Tongue (tissue), 1 donor: ENCODE measurements at regions not wholly inside any gene's neighbourhood (a gene's known extent, or its start where the extent isn't known, plus 50 kb on each side); places are given as distances from the start of the nearest gene placed in this dataset.
"Not testable (repeated sequence)": the region's sequence is repeated elsewhere in the genome, so short reads cannot be mapped to it uniquely, and the experiment has no call there.

Source experiments
- DNase-seq: peaks from one replicate; pipeline ENCODE4 v3.0.0-alpha.2; 2015

DNA sequence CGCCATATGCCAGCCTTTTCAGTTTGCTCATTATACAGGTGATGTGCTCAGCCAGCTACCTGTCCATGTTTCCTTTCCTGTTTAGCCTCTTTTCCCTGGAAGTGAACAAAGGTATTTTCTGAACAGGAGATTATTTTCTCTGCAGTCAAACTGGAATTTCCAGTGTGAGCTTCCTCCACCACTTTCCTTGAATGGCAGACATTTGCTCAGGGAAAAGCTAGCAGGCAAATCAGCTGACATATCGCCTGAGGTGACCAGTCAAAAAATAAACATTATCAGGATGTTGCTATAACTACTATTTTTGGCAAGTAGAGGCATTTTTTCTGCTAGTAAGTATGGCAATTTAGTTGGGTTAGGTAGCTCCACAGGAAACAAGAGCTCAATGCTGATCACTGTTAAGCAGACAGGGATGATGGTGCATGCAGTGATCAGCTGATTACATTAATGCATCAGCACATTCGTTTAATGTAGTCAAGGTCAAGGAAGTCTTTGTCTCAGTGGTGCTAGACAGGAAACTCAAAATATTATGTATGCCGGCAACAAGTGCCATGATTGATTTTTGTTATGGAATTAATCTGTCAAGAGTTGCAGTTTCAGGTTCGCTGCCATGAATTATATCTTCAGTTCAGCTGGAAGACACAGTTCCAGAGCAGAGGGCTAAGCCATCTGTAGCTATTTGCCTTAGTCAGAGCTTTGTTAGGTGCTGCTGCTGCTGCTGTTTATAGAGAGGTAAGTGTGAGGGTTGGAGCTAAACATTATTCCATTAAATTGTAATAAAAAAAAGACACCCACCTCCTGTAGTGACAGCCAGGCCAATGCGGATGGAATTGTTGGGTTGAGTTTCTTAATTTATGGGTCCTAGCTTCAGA is 179.7 kb upstream of the ST6GALNAC5 start:
- DNase-seq, result peak; percentile 7

DNA sequence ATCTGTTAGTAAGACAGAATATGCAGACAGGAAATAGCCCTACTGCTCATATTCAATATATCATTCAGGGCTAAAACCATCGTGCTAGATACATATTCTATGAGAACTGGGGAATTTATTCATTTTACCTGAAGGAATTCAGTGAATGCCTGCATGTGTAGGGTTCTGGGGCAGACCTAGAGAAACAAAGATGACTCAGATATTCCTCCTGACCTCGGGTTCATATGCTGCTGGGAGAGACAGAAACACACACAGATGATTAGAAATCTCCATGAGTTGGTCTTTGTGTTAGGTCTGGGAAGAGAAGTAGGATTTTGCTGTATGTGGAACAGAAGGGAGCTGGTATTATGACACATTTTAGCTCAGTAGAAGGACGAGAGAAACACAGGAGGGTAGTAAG is 176.5 kb upstream of the ST6GALNAC5 start:
- DNase-seq, result no peak

- no peak for DNase-seq
Measured at GRCh38 chr1:76695535-76695934, 171.7 kb upstream of the ST6GALNAC5 start.

GRCh38 chr1:76697361-76697760 is 169.9 kb upstream of the ST6GALNAC5 start:
- DNase-seq, result no peak

DNA sequence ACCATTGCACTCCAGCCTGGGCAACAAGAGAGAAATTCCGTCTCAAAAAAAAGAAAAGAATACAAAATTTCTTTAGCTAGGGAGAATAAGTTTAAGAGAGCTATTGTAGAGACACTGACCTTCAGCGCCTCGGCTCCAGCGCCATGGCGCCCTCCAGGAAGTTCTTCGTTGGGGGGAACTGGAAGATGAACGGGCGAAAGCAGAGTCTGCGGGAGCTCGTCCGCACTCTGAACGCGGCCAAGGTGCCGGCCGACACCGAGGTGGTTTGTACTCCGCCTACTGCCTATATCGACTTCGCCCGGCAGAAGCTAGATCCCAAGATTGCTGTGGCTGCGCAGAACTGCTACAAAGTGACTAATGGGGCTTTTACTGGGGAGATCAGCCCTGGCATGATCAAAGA is 167.6 kb upstream of the ST6GALNAC5 start:
- not testable (repeated sequence) for DNase-seq

DNA sequence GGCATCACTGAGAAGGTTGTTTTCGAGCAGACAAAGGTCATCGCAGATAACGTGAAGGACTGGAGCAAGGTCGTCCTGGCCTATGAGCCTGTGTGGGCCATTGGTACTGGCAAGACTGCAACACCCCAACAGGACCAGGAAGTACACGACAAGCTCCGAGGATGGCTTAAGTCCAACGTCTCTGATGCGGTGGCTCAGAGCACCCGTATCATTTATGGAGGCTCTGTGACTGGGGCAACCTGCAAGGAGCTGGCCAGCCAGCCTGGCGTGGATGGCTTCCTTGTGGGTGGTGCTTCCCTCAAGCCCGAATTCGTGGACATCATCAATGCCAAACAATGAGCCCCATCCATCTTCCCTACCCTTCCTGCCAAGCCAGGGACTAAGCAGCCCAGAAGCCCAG is 167.1 kb upstream of the ST6GALNAC5 start:
- not testable (repeated sequence) for DNase-seq

- DNase-seq, result no peak
Measured at GRCh38 chr1:76705560-76705959, 161.7 kb upstream of the ST6GALNAC5 start.

DNA sequence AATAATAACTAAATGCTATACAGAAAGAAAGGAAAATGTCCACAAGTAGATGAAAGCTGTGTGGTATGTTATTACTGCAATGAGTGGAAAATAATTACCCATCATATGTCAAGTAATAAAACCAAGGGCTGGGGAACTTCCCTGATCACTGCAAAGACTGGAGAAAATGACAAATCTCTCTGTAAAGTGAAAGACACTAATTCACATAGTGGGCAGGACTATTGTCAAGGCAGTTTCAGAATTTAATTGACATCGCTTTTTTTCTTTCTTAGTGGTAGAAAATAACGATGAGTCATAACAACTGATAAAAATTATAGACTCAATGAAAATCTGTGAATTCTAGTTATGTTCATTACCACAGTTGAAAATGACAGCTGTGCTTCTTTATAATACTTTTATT is 153.7 kb upstream of the ST6GALNAC5 start:
- DNase-seq, result no peak

- no peak for DNase-seq
Measured at GRCh38 chr1:76715474-76715873, 151.8 kb upstream of the ST6GALNAC5 start.

DNA sequence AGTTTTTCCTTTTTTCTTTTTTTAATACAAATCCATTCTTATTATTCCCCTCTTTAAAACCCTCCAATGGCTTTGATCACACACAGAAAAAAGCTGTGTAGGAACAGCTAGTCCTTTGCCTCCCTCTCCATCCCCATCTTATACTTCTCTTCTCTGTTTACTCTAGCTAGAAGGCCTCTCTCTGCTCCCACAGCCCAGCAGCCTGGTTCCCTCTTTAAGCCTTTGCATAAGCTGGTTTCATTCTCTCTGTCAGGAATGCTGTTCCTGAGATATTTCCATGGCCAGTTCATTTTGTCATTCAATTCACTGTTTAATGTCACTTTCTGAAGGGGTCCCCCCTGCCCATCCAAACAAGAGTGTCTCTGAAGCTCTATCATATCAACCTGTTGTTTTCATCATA is 143.3 kb upstream of the ST6GALNAC5 start:
- no peak for DNase-seq

- DNase-seq, result no peak
Measured at GRCh38 chr1:76724816-76725215, 142.5 kb upstream of the ST6GALNAC5 start.

DNA sequence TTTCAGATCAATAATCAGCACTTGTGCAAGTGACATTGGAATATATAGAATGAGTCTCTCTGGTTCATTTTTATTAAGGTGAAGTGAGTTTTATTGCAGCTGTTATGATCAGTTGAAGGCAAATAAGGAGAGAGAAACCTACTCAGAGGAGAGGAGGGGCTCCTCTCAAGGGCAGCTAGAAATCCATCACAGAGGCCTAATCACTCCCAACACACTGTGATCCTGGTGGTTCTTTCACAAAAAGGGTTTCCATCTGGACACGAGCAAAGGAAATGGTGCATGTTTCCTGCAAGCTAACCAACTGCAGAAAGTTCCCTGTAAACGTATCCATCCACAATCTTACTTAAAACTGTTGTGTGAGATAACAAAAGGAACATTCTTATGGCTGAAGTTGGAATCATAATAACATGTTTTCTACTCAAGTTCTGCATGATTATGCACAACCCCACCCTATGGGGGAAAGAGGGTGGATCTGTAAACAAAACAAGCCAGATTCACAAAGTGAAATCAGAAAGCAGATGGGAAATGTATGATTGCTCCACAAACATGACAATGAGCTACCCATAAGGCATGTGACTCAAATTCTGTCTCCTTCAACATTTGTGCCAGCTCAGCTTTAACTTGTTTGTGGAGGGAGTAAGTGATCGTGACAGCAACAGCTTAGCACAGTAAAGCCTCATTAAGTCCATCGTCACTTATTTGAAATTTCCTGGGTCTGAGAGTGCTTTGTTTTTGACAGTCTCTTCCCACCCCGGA is 141.2 kb upstream of the ST6GALNAC5 start:
- DNase-seq, result peak; percentile 5

- DNase-seq, result no peak
Measured at GRCh38 chr1:76727520-76727919, 139.8 kb upstream of the ST6GALNAC5 start.

GRCh38 chr1:76729142-76729541 is 138.1 kb upstream of the ST6GALNAC5 start:
- no peak for DNase-seq

GRCh38 chr1:76730027-76730426 is 137.3 kb upstream of the ST6GALNAC5 start:
- no peak for DNase-seq

DNA sequence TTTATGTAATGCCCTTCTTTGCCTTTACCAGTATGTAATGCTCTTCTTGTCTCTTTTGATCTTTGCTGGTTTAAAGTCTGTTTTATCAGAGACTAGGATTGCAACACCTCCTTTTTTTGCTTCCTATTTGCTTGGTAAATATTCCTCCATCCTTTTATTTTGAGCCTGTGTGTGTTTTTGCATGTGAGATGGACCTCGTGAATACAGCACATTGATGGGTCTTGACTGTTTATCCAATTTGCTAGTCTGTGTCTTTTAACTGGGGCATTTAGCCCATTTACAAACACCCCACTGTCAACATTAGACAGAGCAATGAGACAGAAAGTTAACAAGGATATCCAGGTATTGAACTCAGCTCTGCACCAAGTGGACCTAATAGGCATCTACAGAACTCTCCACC is 128.9 kb upstream of the ST6GALNAC5 start:
- DNase-seq, result not testable (repeated sequence)

GRCh38 chr1:76740956-76741355 is 126.3 kb upstream of the ST6GALNAC5 start:
- DNase-seq, result not testable (repeated sequence)

DNA sequence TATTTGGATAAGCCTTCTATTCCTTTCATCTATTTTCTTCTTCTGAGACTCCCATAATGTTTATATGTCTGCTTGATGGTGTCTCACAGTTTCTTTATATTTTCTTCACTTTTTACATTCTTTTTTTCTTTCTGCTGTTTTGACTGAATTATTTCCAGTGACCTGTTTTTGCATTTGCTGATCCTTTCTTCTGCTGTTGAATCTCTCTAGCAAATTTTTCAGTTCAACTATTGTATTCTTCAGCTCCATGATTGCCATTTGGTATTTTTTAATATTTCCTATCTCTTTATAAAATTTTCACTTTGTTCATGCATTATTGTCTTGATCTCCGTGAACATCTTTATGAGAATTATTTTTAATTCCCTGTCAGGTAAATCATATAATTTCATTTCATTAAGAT is 122.3 kb upstream of the ST6GALNAC5 start:
- DNase-seq, result no peak

DNA sequence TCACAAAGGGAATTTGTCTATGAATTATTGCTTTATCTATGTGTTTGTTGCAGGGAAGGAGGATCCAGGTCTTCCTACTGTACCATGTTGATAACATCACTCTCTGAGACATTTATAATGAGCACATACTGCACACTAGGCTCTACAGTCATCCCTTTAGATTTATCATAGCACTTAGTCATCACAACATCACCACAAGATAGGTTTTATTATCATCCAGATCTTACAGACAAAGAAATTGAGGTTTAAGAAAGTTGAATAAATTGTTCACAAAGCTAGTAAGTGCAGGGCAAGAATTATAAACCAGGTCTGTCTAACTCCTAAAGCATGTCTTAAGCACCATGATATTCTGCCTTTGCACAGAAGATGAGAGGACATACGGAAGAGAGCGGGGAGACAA is 121.1 kb upstream of the ST6GALNAC5 start:
- no peak for DNase-seq

GRCh38 chr1:76754730-76755129 is 112.5 kb upstream of the ST6GALNAC5 start:
- no peak for DNase-seq

DNA sequence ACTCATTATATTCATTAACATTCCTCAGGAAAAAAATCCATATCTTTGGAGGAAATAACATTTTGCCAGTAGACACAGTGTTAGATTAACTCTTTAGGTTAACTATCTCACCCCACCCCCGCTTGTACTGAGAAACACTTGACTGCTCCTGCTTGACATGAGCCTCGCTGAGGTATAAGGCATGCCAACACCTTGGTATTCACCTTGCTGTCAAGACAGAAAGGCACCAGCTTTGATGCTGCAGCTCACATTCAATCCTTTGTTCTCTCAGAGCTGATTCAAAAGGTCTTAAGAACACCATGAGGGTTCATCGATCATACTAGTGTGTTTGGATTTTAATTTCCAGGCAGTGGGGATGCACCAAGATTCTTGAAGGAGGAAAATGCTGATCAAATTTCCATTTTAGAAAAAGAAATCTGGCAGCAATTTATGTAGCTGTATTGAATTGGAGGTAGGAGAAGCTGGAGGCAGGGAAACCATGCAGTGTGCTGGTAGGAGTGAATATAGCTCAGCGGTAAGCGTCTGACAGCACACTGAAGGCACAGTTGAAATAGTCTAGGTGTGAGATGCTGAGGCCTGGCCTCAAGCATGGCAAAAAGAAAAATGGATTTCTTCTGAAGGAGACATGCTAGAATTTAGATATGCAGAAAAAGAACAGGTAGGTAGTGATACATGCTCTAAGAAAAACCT is 108.0 kb upstream of the ST6GALNAC5 start:
- no peak for DNase-seq

- peak; percentile 11 for DNase-seq
Measured at GRCh38 chr1:76759950-76760349, 107.3 kb upstream of the ST6GALNAC5 start.

- no peak for DNase-seq
Measured at GRCh38 chr1:76763738-76764137, 103.5 kb upstream of the ST6GALNAC5 start.
